BE2C (cell line): ENCODE measurements at regions not wholly inside any gene's neighbourhood (a gene's known extent, or its start where the extent isn't known, plus 50 kb on each side); places are given as distances from the start of the nearest gene placed in this dataset.

Source experiments
- DNase-seq: peaks from one replicate; pipeline ENCODE4 v3.0.0-alpha.2; 2020
- H3K27me3 ChIP-seq: fragments of 250-450 bp; sonication (Bioruptor Pico); 2 replicates; pipeline ENCODE4 v1.5.1; 2020; ENCODE audit warnings: mild to moderate bottlenecking
- H3K36me3 ChIP-seq: fragments of 250-450 bp; sonication (Bioruptor Pico); 2 replicates; pipeline ENCODE4 v1.5.1; 2020; ENCODE audit warnings: mild to moderate bottlenecking
- H3K4me1 ChIP-seq: fragments of 250-450 bp; sonication (Bioruptor Pico); 2 replicates; pipeline ENCODE4 v1.5.1; 2020
- H3K4me3 ChIP-seq: 2 replicates; pipeline ENCODE4 v1.5.1; 2011; ENCODE audit warnings: low read depth, low read length
- H3K9me3 ChIP-seq: fragments of 250-450 bp; sonication (Bioruptor Pico); 2 replicates; pipeline ENCODE4 v1.5.1; 2020
- TF ChIP-seq, protein P1 (sequence below): IDR thresholded peaks from 2 replicates; pipeline ENCODE4 v1.5.1; 2012; ENCODE audit warnings: mild to moderate bottlenecking, low read depth, low read length

DNA sequence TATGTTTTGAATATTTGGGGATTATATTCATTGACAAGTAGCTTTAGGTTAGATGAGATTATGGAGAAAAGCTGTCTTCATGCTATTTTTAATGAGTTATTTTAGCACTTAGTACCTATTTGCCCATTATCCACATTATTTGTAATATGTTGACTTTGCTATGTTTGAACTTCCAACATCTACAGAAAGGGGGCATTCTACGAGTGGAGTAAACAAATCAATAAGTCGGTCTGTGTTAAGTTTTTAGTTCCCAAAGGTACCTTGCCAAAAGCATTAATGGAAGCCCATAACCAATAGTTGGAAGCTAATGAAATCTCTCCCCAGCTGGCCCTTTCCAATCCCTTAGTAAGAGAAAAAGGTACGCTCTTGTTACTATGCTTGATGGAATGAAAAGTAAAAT is 250.0 kb upstream of the E2F7 start:
- no peak for DNase-seq
- Histone ChIP-seq H3K9me3 (no peaks in the 10 kb centered on the region), H3K27me3 (peaks cover 2% of the 10 kb centered on the region; the same call in 1 of the 2 replicates), H3K4me1 (no peaks in the 10 kb centered on the region), H3K36me3 (no peaks in the 10 kb centered on the region), H3K4me3 (no peak overlapping the region)
- TF ChIP-seq, protein P1, sequence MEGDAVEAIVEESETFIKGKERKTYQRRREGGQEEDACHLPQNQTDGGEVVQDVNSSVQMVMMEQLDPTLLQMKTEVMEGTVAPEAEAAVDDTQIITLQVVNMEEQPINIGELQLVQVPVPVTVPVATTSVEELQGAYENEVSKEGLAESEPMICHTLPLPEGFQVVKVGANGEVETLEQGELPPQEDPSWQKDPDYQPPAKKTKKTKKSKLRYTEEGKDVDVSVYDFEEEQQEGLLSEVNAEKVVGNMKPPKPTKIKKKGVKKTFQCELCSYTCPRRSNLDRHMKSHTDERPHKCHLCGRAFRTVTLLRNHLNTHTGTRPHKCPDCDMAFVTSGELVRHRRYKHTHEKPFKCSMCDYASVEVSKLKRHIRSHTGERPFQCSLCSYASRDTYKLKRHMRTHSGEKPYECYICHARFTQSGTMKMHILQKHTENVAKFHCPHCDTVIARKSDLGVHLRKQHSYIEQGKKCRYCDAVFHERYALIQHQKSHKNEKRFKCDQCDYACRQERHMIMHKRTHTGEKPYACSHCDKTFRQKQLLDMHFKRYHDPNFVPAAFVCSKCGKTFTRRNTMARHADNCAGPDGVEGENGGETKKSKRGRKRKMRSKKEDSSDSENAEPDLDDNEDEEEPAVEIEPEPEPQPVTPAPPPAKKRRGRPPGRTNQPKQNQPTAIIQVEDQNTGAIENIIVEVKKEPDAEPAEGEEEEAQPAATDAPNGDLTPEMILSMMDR = no peak

DNA sequence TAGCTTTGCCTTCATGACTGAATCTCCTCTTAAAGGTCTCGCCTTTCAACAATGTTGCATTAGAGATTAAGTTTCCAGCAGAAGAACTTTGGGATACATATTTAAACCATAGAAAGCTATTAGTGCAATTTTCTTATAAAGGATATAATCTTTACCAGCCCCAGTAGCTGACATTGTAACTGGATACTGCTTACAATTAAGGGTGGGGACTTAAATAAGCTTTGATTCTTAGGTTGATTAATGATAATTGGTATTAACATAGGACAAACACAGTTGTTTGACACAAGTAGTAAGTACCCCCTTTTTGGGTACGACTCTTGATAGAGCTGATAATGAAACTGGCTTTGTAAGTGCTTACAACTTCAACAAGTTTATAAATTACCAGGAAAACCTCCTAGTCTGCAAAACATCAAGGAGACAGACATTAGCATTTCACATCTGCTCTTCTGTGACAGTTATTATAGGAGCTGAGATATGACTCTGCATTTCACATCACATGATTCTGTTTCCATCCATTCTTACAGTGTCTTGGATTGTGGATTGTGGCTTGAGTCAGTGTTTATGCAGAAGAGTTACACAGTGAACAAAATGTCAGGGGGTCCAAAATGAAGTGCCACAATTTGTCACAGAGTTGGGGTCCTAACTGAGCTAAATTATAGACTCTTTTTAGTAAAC is 249.1 kb upstream of the E2F7 start:
- peaks cover 2% of the 10 kb centered on the region; the same call in 1 of the 2 replicates for H3K27me3 ChIP-seq
- H3K36me3 ChIP-seq = no peaks in the 10 kb centered on the region
- no peak for DNase-seq
- H3K4me1 ChIP-seq = no peaks in the 10 kb centered on the region
- no peaks in the 10 kb centered on the region for H3K9me3 ChIP-seq
- TF ChIP-seq, protein P1 = no peak
- no peak overlapping the region for H3K4me3 ChIP-seq

DNA sequence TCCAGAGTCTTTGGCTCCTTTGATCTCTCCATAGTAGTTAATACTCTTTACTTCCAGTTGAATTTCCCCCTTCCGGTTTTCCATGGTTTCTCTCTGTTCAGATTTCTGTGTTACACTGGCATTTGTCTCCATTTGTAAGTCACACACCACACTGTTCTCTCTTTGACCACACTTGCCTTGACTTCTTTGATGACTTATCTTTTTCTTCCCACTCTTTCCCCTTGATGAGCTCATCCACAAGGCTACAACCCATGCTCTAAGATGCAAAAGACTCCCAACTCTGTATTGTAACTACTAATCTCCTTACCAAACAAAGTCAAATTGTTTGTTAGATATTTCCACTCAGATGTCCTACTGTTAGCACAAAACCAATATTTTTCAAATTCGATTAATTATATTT is 242.7 kb upstream of the E2F7 start:
- Histone ChIP-seq H3K36me3 (no peaks in the 10 kb centered on the region), H3K4me1 (no peaks in the 10 kb centered on the region), H3K27me3 (no peaks in the 10 kb centered on the region), H3K9me3 (no peaks in the 10 kb centered on the region), H3K4me3 (no peak overlapping the region)
- TF ChIP-seq, protein P1 = no peak
- DNase-seq = no peak

DNA sequence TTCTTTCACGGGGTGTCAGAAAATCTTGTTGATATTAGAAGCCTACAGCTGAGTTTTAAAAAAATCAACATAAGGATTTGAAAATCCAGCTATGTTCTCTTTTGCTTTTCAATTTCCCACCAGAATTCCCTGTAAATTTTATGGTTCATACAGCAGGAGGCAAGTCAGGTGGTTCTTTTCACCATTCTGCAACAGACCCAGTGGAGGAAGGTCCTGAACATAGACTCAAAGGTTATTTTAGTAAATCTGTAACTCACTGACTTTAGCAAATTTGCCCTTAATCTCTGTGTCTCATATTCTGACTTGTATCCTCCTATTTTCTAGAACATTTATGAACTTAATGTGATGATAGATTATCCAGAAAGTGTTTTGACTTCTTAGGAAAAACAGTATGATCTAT is 235.4 kb upstream of the E2F7 start:
- Histone ChIP-seq H3K9me3 (no peaks in the 10 kb centered on the region), H3K27me3 (no peaks in the 10 kb centered on the region), H3K4me3 (no peak overlapping the region), H3K4me1 (no peaks in the 10 kb centered on the region), H3K36me3 (no peaks in the 10 kb centered on the region)
- no peak for DNase-seq
- TF ChIP-seq, protein P1 = no peak

DNA sequence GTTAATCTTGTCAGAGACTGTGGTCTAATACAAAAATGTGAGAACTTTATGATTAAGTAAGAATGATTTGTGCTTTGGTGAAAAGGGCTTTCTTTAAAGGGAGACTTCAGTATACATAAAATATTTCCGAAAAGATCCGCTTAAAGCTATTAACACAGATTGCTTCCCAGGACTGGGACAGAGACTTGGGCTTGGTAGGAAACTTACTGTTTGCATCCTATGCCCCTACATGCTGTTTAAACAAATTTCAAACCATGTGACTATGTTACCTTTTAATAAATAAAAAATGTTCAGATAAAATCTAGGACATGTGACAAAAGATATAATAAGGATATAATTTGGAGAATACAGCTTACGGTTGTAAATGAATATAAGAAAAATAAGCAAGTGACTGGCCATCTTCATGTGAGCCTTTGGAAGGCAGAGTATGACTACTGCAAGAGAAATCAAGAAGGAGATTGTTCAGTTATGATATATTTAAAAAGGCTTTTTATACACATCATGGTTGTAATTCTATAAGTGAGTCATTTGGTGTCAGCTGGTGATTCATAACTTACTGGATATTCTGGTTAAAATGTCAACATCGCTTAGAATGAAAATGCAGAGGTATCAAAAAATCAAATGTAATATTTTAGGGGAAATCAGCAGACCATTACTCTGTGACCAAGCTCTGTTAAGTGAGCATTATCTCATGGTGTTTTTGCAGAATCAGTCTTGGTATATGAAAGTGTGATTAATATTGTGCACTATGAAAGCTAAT is 234.7 kb upstream of the E2F7 start:
- TF ChIP-seq, protein P1 = no peak
- no peaks in the 10 kb centered on the region for H3K4me1 ChIP-seq
- DNase-seq = no peak

DNA sequence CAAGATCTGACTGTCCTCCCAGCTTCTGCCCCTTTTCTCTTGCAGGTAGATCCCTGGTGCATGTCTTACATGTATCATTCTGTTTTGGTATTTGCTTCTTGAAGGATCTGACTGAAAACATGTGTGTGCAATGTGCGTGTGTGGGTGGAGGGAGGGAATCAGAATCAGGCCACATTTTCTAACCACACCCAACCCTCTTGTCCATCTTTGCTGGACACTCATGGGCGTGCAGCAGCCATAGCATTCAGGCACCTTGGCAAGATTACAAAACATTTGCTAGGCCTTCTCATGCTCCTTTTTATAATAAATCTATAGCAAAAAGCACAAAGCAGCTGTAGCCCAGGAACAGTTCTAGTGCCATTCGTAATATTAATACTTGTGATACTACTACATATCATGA is 233.6 kb upstream of the E2F7 start:
- H3K36me3 ChIP-seq = no peaks in the 10 kb centered on the region
- H3K9me3 ChIP-seq = no peaks in the 10 kb centered on the region
- TF ChIP-seq, protein P1 = no peak
- no peak for DNase-seq
- H3K4me1 ChIP-seq = no peaks in the 10 kb centered on the region
- H3K4me3 ChIP-seq = no peak overlapping the region
- no peaks in the 10 kb centered on the region for H3K27me3 ChIP-seq

More for the DNA sequence above, 234.7 kb upstream of the E2F7 start:
- Histone ChIP-seq H3K36me3 (no peaks in the 10 kb centered on the region), H3K27me3 (no peaks in the 10 kb centered on the region), H3K9me3 (no peaks in the 10 kb centered on the region), H3K4me3 (no peak overlapping the region)
